ENCODE measurements at regions not wholly inside any gene's neighbourhood (a gene's known extent, or its start where the extent isn't known, plus 50 kb on each side); places are given as distances from the start of the nearest gene placed in this dataset.

DNA sequence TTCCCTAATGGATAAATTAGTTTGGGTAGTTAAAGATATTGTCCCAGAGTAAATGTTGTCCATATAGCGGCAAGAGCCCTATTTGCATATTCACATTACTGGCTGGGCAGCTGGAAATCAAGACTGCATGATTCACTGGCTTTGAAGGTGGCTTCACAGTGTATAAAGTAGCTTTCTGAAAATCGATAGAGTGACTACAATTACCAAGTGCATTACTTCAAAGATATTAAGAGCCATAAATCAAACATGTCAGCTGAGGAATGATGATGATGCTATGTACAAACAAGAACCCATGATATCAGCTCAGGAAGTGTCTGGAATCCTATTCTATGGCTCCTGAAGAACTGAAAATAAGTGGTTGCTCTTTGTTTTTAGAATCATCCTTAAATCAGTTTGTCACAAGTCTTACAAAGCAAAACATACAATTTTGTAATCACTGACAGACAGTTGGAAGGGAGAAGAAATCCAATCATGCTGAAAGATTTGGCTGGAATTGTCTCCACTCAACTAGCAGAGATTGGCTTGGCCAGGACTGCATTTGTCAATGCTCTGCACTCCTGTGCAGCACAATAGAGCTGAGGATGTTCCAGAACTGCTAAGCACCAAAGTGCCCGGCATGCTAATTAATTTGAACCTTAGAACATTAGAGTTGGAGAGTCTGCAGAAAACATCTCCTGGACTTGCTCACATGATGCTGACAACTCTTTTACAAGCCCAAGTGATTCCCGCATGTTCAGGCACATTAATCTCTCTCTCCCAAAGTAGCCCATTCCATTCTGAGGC, 77.9 kb upstream of the B3GAT2 start:
- Mint-ChIP-seq H3K4me3 (ENCODE audit: unreplicated experiment) (no peak overlapping the region), H3K4me1 (ENCODE audit: unreplicated experiment) (no peaks in the 10 kb centered on the region), H3K27ac (ENCODE audit: unreplicated experiment) (no peak overlapping the region), H3K27me3 (ENCODE audit: unreplicated experiment) (peaks cover 2% of the 10 kb centered on the region), H3K36me3 (ENCODE audit: low read depth, unreplicated experiment) (no peaks in the 10 kb centered on the region), H3K9me3 (ENCODE audit: unreplicated experiment) (no peaks in the 10 kb centered on the region)
- TF ChIP-seq, protein P1, sequence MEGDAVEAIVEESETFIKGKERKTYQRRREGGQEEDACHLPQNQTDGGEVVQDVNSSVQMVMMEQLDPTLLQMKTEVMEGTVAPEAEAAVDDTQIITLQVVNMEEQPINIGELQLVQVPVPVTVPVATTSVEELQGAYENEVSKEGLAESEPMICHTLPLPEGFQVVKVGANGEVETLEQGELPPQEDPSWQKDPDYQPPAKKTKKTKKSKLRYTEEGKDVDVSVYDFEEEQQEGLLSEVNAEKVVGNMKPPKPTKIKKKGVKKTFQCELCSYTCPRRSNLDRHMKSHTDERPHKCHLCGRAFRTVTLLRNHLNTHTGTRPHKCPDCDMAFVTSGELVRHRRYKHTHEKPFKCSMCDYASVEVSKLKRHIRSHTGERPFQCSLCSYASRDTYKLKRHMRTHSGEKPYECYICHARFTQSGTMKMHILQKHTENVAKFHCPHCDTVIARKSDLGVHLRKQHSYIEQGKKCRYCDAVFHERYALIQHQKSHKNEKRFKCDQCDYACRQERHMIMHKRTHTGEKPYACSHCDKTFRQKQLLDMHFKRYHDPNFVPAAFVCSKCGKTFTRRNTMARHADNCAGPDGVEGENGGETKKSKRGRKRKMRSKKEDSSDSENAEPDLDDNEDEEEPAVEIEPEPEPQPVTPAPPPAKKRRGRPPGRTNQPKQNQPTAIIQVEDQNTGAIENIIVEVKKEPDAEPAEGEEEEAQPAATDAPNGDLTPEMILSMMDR (IDR thresholded peaks at IDR 0.05; ENCODE audit: unreplicated experiment): no peak
- no peak for DNase-seq (ENCODE audit: low spot score)

DNA sequence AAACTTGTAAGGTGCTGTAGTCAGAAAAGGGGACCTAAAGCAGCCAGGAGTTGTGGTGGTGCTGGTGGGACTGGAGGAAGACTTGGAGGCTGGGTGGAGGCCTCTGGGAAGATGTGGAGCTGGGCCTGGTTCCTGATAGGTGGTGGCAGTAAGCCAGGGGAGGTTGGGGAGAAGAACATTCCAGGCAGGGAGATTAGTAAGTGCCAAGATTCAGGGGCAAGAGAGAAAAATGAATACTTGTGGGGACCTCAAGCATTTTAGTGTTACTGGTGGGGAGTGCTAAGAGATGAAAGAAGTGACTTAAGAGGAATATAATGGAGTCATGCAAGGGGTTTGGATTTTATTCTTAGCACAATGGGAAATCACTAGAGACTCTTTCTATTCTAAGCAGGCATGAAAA, 79.0 kb upstream of the B3GAT2 start:
- peaks cover 2% of the 10 kb centered on the region for H3K27me3 Mint-ChIP-seq (ENCODE audit: unreplicated experiment)
- H3K4me1 Mint-ChIP-seq (ENCODE audit: unreplicated experiment): no peaks in the 10 kb centered on the region
- H3K4me3 Mint-ChIP-seq (ENCODE audit: unreplicated experiment): no peak overlapping the region
- TF ChIP-seq, protein P1 (IDR thresholded peaks at IDR 0.05; ENCODE audit: unreplicated experiment): no peak
- no peak overlapping the region for H3K27ac Mint-ChIP-seq (ENCODE audit: unreplicated experiment)
- H3K36me3 Mint-ChIP-seq (ENCODE audit: low read depth, unreplicated experiment): no peaks in the 10 kb centered on the region
- H3K9me3 Mint-ChIP-seq (ENCODE audit: unreplicated experiment): no peaks in the 10 kb centered on the region
- no peak for DNase-seq (ENCODE audit: low spot score)

- Mint-ChIP-seq H3K27ac (ENCODE audit: unreplicated experiment) (no peak overlapping the region), H3K9me3 (ENCODE audit: unreplicated experiment) (no peaks in the 10 kb centered on the region), H3K27me3 (ENCODE audit: unreplicated experiment) (peaks cover 4% of the 10 kb centered on the region), H3K4me1 (ENCODE audit: unreplicated experiment) (peaks cover 2% of the 10 kb centered on the region), H3K36me3 (ENCODE audit: low read depth, unreplicated experiment) (no peaks in the 10 kb centered on the region), H3K4me3 (ENCODE audit: unreplicated experiment) (no peak overlapping the region)
- DNase-seq (ENCODE audit: low spot score): no peak
- TF ChIP-seq, protein P1 (IDR thresholded peaks at IDR 0.05; ENCODE audit: unreplicated experiment): no peak
Measured at GRCh38 chr6:71038711-71039344, 82.0 kb upstream of the B3GAT2 start.

DNA sequence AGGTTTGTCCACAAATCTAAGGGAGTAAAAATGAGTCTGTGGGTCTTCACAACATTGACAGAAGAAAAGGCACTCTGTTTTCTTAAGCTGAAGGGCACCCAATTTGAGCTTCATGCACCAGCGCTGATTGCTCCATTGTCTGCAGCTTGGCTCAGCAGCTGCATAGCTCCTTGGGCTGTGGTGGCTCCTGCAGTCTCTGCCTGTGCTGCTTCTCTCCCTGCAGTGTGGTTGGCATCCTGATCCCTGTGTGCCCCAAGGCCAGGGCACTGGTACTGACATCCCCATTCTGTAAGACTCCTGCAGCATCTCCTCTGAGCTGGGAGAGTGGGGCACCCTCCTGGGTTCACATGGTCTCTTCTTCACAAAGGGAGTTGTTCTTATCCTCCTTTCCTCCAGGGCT, 83.2 kb upstream of the B3GAT2 start:
- H3K4me1 Mint-ChIP-seq (ENCODE audit: unreplicated experiment): peaks cover 4% of the 10 kb centered on the region
- no peak overlapping the region for H3K4me3 Mint-ChIP-seq (ENCODE audit: unreplicated experiment)
- DNase-seq (ENCODE audit: low spot score): no peak
- no peaks in the 10 kb centered on the region for H3K9me3 Mint-ChIP-seq (ENCODE audit: unreplicated experiment)
- peaks cover 4% of the 10 kb centered on the region for H3K27me3 Mint-ChIP-seq (ENCODE audit: unreplicated experiment)
- no peaks in the 10 kb centered on the region for H3K36me3 Mint-ChIP-seq (ENCODE audit: low read depth, unreplicated experiment)
- no peak overlapping the region for H3K27ac Mint-ChIP-seq (ENCODE audit: unreplicated experiment)
- TF ChIP-seq, protein P1 (IDR thresholded peaks at IDR 0.05; ENCODE audit: unreplicated experiment): no peak

GRCh38 chr6:71040841-71041240, 84.0 kb upstream of the B3GAT2 start:
- no peak for DNase-seq (ENCODE audit: low spot score)
- Mint-ChIP-seq H3K9me3 (ENCODE audit: unreplicated experiment) (no peaks in the 10 kb centered on the region), H3K4me3 (ENCODE audit: unreplicated experiment) (no peak overlapping the region), H3K27me3 (ENCODE audit: unreplicated experiment) (peaks cover 4% of the 10 kb centered on the region), H3K36me3 (ENCODE audit: low read depth, unreplicated experiment) (no peaks in the 10 kb centered on the region), H3K27ac (ENCODE audit: unreplicated experiment) (no peak overlapping the region), H3K4me1 (ENCODE audit: unreplicated experiment) (peaks cover 4% of the 10 kb centered on the region)
- TF ChIP-seq, protein P1 (IDR thresholded peaks at IDR 0.05; ENCODE audit: unreplicated experiment): no peak
